Adrenal gland (tissue), 9 donors: ENCODE measurements at regions not wholly inside any gene's neighbourhood (a gene's known extent, or its start where the extent isn't known, plus 50 kb on each side); places are given as distances from the start of the nearest gene placed in this dataset.

ENCODE experiments used
- DNase-seq, 7 donors: peaks; one replicate each; pipeline ENCODE4 v3.0.0-alpha.2; 2019 to 2020
- H3K27ac ChIP-seq, 5 donors: fragments of 200-600 bp; sonication (generic) in 4 of 5; 1 replicate in 3 of 5; 2 replicates in 2 of 5; pipeline versions ENCODE4 v1.5.1 to v1.8.0; 2016 to 2020; ENCODE audit warnings: mild to moderate bottlenecking in 1 of 5
- H3K27me3 ChIP-seq: fragments of 200-600 bp; 2 replicates; pipeline ENCODE4 v1.8.0; 2021
- H3K36me3 ChIP-seq, 2 donors: fragments of 200-600 bp; replicated peaks in 1 of 2; 1 replicate in 1 of 2; 2 replicates in 1 of 2; pipeline versions ENCODE4 v1.5.1 to v1.8.0; 2018 to 2022
- H3K4me1 ChIP-seq, 2 donors: fragments of 200-600 bp; replicated peaks in 1 of 2; 1 replicate in 1 of 2; 2 replicates in 1 of 2; pipeline versions ENCODE4 v1.5.1 to v1.8.0; 2018 to 2021
- H3K4me3 ChIP-seq, 4 donors: fragments of 200-600 bp; sonication (generic) in 3 of 4; one replicate each; pipeline ENCODE4 v1.5.1; 2016 to 2018
- H3K9me3 ChIP-seq, 3 donors: fragments of 200-600 bp; sonication (generic) in 1 of 3; replicated peaks in 1 of 3; 1 replicate in 2 of 3; 2 replicates in 1 of 3; pipeline versions ENCODE4 v1.5.1 to v1.8.0; 2016 to 2021
- POLR2A ChIP-seq, 2 donors: fragments of 450-650 bp; IDR thresholded peaks; one replicate each; pipeline ENCODE4 v1.6.1; 2017; ENCODE audit warnings: antibody characterized with exemption in 2 of 2, mild to moderate bottlenecking in 2 of 2, moderate library complexity in 1 of 2
- WGBS, 4 donors: extraction: QIAGEN DNeasy Blood & Tissue Kit in 2 of 4; methylation state at CpG; one replicate each; pipeline versions ENCODE4 v1.1.5 to v1.1.7; 2013 to 2017; 5-methylcytosine and 5-hydroxymethylcytosine counted together
- intact Hi-C, 2 donors: fragments of 100-400 bp; cut with DNase I; formaldehyde crosslinking; loops; one replicate each; pipeline versions ENCODE4 v1.14.1 to v1.15.0; 2022 to 2023
- TF ChIP-seq, protein P1 (sequence below), 6 experiments: fragments of 450-650 bp in 4 of 6; fragments of 200-600 bp in 2 of 6; sonication (generic) in 1 of 6; IDR thresholded peaks; 1 replicate in 5 of 6; 2 replicates in 1 of 6; pipeline versions ENCODE4 v1.5.1 to v1.8.0; 2016 to 2021; ENCODE audit warnings: antibody characterized with exemption in 6 of 6, mild to moderate bottlenecking in 2 of 6, moderate library complexity in 1 of 6
- donor health status: healthy with polysubstance abuse.
- donor health status: Bipolar disorder and iron deficiency.
- donor health status: DM: yes; HTN: yes; CAD: no.
- donor health status: DM: no; HTN: no; CAD: no.
- donor health status: DM: no; HTN: no; CAD: no.

DNA sequence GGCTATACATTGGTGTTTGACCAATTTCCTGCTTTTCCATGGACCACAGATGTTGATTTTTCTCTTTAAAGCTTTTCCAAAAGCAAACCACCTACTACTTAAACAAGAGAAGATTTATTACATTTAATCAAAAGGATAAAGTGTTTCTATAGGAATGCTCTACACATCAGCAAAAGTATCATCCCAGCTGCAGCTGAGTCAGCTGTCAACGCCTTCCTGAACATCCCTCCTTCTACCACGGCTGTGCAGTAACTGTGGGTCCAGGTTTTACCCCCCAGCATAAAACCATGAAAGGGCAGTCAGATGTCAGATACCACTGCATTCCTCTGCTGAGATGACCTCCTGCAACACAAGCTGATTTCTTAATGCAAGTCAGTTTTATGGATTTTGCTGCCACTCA, 524.5 kb upstream of the MEX3C start:
- intact Hi-C loops: no loop called here
- Histone ChIP-seq H3K27ac (no peak overlapping the region), H3K36me3 (no peaks in the 10 kb centered on the region), H3K27me3 (no peaks in the 10 kb centered on the region), H3K9me3 (no peaks in the 10 kb centered on the region), H3K4me3 (no peak overlapping the region), H3K4me1 (no peaks in the 10 kb centered on the region)
- TF ChIP-seq, protein P1, sequence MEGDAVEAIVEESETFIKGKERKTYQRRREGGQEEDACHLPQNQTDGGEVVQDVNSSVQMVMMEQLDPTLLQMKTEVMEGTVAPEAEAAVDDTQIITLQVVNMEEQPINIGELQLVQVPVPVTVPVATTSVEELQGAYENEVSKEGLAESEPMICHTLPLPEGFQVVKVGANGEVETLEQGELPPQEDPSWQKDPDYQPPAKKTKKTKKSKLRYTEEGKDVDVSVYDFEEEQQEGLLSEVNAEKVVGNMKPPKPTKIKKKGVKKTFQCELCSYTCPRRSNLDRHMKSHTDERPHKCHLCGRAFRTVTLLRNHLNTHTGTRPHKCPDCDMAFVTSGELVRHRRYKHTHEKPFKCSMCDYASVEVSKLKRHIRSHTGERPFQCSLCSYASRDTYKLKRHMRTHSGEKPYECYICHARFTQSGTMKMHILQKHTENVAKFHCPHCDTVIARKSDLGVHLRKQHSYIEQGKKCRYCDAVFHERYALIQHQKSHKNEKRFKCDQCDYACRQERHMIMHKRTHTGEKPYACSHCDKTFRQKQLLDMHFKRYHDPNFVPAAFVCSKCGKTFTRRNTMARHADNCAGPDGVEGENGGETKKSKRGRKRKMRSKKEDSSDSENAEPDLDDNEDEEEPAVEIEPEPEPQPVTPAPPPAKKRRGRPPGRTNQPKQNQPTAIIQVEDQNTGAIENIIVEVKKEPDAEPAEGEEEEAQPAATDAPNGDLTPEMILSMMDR (IDR thresholded peaks at IDR 0.05): no peak
- no peak for TF ChIP-seq POLR2A (IDR thresholded peaks at IDR 0.05)
- no peak for DNase-seq
- WGBS, 4 donors: 35 to 56% (median 48%) methylated on average over 2 of the region's 2 CpGs

DNA sequence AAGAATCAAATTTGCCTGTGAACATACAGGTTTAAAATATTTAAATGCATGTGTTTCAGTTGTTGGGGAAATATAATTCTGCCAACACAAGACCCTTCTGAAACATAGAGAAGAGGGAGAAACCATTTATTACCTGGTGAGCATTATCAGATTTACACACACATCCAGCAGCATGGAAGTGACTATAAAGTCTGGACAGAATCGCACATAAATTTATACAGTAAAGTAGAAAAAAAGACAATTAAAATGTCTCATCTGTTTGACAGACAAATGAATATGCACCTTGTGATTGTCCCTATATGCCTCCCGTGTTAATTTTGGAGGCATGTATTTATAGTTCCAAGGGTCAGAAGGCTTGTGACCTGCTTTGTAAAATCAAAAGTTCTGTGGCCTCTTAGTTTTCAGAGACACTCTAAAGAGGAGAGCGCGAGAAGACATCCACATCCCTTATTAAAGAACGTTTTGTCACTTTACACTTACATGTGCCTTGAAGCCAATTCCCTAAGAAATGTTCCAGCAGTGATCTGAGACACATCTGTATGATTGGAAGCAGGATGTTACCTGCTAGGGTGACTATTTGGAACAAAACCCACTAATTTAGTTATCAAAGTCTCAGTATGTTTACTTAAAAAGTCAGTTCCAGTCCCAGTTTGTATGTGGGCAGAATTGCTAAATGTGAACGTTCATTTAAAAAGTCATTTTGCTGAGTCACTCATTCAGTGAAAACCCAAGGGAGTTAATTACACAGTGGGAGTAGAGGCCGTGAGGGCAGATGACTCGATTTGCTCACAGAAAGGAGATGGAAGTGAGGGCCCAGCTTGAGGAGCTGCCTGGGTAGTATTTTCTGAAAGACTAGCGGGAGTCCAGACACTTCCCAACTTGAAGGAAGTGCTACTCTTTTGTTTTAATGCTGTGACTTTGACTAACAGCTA, 527.6 kb upstream of the MEX3C start:
- DNase-seq: no peak
- H3K27ac ChIP-seq: no peak overlapping the region
- no peaks in the 10 kb centered on the region for H3K9me3 ChIP-seq
- H3K4me3 ChIP-seq: no peak overlapping the region
- TF ChIP-seq POLR2A (IDR thresholded peaks at IDR 0.05): no peak
- TF ChIP-seq, protein P1 (IDR thresholded peaks at IDR 0.05): no peak
- H3K36me3 ChIP-seq: no peaks in the 10 kb centered on the region
- WGBS, 4 donors: 59 to 65% (median 62%) methylated on average over 9 of the region's 9 CpGs
- intact Hi-C loops: no loop called here
- no peaks in the 10 kb centered on the region for H3K4me1 ChIP-seq
- H3K27me3 ChIP-seq: no peaks in the 10 kb centered on the region

DNA sequence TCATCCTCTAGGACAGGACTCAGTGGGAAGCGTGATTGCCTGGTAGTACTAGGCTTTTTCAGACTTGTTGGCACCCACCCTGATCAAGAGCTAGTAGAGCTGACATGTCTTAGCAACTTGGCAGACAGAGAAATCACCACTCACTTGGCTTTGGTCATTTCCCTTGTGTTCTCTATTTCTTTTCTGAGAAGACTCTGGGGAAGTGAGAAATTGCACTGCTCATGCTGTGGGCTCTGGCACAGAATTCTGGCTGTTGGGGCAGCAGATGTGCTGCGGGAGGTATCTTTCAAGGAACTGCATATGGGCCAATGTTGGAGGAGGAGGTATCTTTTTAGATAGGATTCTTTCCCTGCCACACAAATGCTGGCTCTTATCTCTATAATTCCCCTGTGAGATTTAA, 529.1 kb upstream of the MEX3C start:
- Histone ChIP-seq H3K4me1 (no peaks in the 10 kb centered on the region), H3K9me3 (no peaks in the 10 kb centered on the region), H3K27me3 (no peaks in the 10 kb centered on the region), H3K27ac (no peak overlapping the region), H3K4me3 (no peak overlapping the region), H3K36me3 (no peaks in the 10 kb centered on the region)
- no peak for DNase-seq
- intact Hi-C loops: no loop called here
- 78 to 89% (median 81%) methylated on average over 2 of the region's 2 CpGs for WGBS, 4 donors
- TF ChIP-seq, protein P1 (IDR thresholded peaks at IDR 0.05): no peak
- TF ChIP-seq POLR2A (IDR thresholded peaks at IDR 0.05): no peak

DNA sequence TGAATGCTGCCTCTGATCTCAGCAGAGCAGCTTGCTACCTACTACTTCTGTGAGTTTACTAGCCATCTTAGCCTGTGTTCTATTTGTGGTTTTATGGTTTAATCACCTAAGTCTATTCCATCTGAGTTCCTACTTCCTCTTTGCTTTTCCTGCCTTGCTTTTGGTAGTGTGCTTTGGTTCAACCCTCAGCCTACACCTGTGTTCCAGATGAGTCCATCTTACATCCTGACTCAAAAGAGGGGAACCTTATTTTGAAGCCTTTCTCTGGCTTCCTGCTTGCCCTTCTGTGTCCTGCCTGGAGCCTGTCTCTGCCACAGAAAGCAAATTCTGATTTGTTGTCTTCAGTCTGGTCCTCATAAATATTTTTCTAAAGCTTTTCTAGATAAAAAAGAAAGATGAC, 530.3 kb upstream of the MEX3C start:
- Histone ChIP-seq H3K9me3 (no peaks in the 10 kb centered on the region), H3K27me3 (no peaks in the 10 kb centered on the region), H3K36me3 (no peaks in the 10 kb centered on the region), H3K4me1 (no peaks in the 10 kb centered on the region), H3K27ac (no peak overlapping the region), H3K4me3 (no peak overlapping the region)
- DNase-seq: no peak
- intact Hi-C loops: no loop called here
- TF ChIP-seq POLR2A (IDR thresholded peaks at IDR 0.05): no peak
- TF ChIP-seq, protein P1 (IDR thresholded peaks at IDR 0.05): no peak
